HL-60 (cell line): ENCODE measurements at regions not wholly inside any gene's neighbourhood (a gene's known extent, or its start where the extent isn't known, plus 50 kb on each side); places are given as distances from the start of the nearest gene placed in this dataset.

Experiments
- DNase-seq, 2 experiments: peaks; one replicate each; pipeline ENCODE4 v3.0.0-alpha.2; 2010 to 2020; ENCODE audit warnings: low read depth in 1 of 2, low spot score in 1 of 2
- H3K27ac ChIP-seq: fragments of 250-450 bp; sonication (Bioruptor Pico); replicated peaks from 2 replicates; pipeline ENCODE4 v1.5.1; 2020; ENCODE audit warnings: mild to moderate bottlenecking, moderate library complexity
- H3K27me3 ChIP-seq: fragments of 250-450 bp; sonication (Bioruptor Pico); 2 replicates; pipeline ENCODE4 v1.5.1; 2021; ENCODE audit warnings: mild to moderate bottlenecking, moderate library complexity; ENCODE audit not compliant: insufficient read depth, poor library complexity, severe bottlenecking
- H3K4me3 ChIP-seq: replicated peaks from 2 replicates; pipeline ENCODE4 v1.5.1; 2011; ENCODE audit warnings: mild to moderate bottlenecking, control low read depth, low read length; ENCODE audit not compliant: insufficient read depth
- CTCF ChIP-seq: IDR thresholded peaks from one replicate; pipeline ENCODE4 v1.5.1; 2011; ENCODE audit warnings: low read length, control low read depth, inconsistent platforms; ENCODE audit not compliant: insufficient read depth
- GABPA ChIP-seq: IDR thresholded peaks from 2 replicates; pipeline ENCODE4 v1.6.1; 2012; ENCODE audit warnings: low read depth
- POLR2AphosphoS5 ChIP-seq: IDR thresholded peaks from 2 replicates; pipeline ENCODE4 v1.6.1; 2012; ENCODE audit warnings: low read depth
- REST ChIP-seq: IDR thresholded peaks from 2 replicates; pipeline ENCODE4 v1.6.1; 2012; ENCODE audit warnings: low read depth; ENCODE audit not compliant: insufficient replicate concordance
- SPI1 ChIP-seq: IDR thresholded peaks from 2 replicates; pipeline ENCODE4 v1.6.1; 2012; ENCODE audit warnings: low read depth, mild to moderate bottlenecking, borderline replicate concordance

- H3K27ac ChIP-seq: no peak overlapping the region
- no peaks in the 10 kb centered on the region for H3K27me3 ChIP-seq
- TF ChIP-seq GABPA: no peak
- no peak for TF ChIP-seq SPI1
- TF ChIP-seq REST: no peak
- TF ChIP-seq POLR2AphosphoS5: no peak
- TF ChIP-seq CTCF: no peak
- DNase-seq: no peak
- H3K4me3 ChIP-seq: no peak overlapping the region
Measured at GRCh38 chrX:39453889-39454621, 643.7 kb downstream of the BCOR start.

GRCh38 chrX:39456894-39457604, 640.7 kb downstream of the BCOR start:
- Histone ChIP-seq H3K27me3 (no peaks in the 10 kb centered on the region), H3K4me3 (no peak overlapping the region), H3K27ac (no peak overlapping the region)
- DNase-seq: no peak
- no peak for TF ChIP-seq GABPA
- no peak for TF ChIP-seq CTCF
- TF ChIP-seq REST: no peak
- TF ChIP-seq POLR2AphosphoS5: no peak
- no peak for TF ChIP-seq SPI1

- TF ChIP-seq SPI1 (no peak), CTCF (no peak), POLR2AphosphoS5 (no peak), GABPA (no peak), REST (no peak)
- no peak for DNase-seq
- no peaks in the 10 kb centered on the region for H3K27me3 ChIP-seq
- no peak overlapping the region for H3K4me3 ChIP-seq
- H3K27ac ChIP-seq: no peak overlapping the region
Measured at GRCh38 chrX:39458779-39459178, 639.0 kb downstream of the BCOR start.
